ENCODE measurements at regions not wholly inside any gene's neighbourhood (a gene's known extent, or its start where the extent isn't known, plus 50 kb on each side); places are given as distances from the start of the nearest gene placed in this dataset.

GRCh38 chr12:88934163-88934747 lies 354.0 kb upstream of the KITLG start:
- H2AFZ ChIP-seq (ENCODE audit: low read length) = peak overlapping the region; percentile 83

DNA sequence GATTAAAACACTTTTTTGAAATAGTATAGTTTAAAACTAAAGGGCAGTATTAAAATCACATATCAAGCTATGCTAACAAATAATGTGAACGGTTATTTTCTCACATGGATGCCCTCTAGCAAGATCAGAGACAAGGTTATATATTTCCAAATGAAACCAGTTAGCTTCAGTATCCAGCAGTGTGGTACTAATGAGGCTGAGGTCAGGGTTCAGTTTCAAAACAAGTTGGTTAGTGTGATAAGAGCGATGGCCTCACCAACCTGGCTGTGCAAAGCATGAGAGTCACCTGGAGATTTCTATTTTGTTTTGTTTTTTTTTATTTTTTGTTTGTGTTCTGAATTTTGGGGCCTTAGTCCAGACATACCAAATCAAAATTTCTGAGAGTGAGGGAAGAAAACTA lies 352.2 kb upstream of the KITLG start:
- intact Hi-C loops (cut with micrococcal nuclease) = no loop called here
- no peak for ATAC-seq
- CTCF ChIA-PET = no interaction called here

More at GRCh38 chr12:88934163-88934747, 354.0 kb upstream of the KITLG start:
- H3K36me3 ChIP-seq (ENCODE audit: low read depth, low read length) = no peaks in the 10 kb centered on the region
- BruUV-seq (replicated peaks) = no TSS peak
- peaks cover 23% of the 10 kb centered on the region for H3K4me1 ChIP-seq (ENCODE audit: insufficient read depth, low read length)
- ChIA-PET CTCF (no interaction called here), POLR2A (ENCODE audit: unreplicated experiment) (interaction anchor here (0.6 kb wide), 1 partner anchor 12 kb away, joined by 3 read pairs; no protein-coding TSS in a partner anchor)
- H3K9me2 ChIP-seq (replicated peaks; ENCODE audit: low read length) = no peaks in the 10 kb centered on the region
- intact Hi-C loops (cut with micrococcal nuclease) = loop anchor here (1.0 kb wide), 1 partner anchor 8 kb away; no protein-coding TSS in a partner anchor
- H3K27ac ChIP-seq (ENCODE audit: low read length) = peak overlapping the region; percentile 59
- TF ChIP-seq EZH2phosphoT487 (IDR thresholded peaks at IDR 0.05; ENCODE audit: borderline replicate concordance, low read length) (no peak), EZH2 (IDR thresholded peaks at IDR 0.05; ENCODE audit: low read length, unreplicated experiment) (no peak)
- TF ChIP-seq, protein P1, sequence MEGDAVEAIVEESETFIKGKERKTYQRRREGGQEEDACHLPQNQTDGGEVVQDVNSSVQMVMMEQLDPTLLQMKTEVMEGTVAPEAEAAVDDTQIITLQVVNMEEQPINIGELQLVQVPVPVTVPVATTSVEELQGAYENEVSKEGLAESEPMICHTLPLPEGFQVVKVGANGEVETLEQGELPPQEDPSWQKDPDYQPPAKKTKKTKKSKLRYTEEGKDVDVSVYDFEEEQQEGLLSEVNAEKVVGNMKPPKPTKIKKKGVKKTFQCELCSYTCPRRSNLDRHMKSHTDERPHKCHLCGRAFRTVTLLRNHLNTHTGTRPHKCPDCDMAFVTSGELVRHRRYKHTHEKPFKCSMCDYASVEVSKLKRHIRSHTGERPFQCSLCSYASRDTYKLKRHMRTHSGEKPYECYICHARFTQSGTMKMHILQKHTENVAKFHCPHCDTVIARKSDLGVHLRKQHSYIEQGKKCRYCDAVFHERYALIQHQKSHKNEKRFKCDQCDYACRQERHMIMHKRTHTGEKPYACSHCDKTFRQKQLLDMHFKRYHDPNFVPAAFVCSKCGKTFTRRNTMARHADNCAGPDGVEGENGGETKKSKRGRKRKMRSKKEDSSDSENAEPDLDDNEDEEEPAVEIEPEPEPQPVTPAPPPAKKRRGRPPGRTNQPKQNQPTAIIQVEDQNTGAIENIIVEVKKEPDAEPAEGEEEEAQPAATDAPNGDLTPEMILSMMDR (conservative IDR thresholded peaks at IDR 0.05; ENCODE audit: low read depth, low read length) = no peak
- H3K4me2 ChIP-seq (ENCODE audit: low read length) = peak overlapping the region; percentile 53
- DNase-seq = peak; percentile 78
- H4K20me1 ChIP-seq (ENCODE audit: low read length) = no peaks in the 10 kb centered on the region
- peak overlapping the region; percentile 11; the same call in 1 of the 2 replicates for H3K9ac ChIP-seq (ENCODE audit: low read length)
- no peak overlapping the region for H3K4me3 ChIP-seq (ENCODE audit: low read length)
- no peaks in the 10 kb centered on the region for H3K27me3 ChIP-seq (ENCODE audit: low read length)
- no peaks in the 10 kb centered on the region for H3K79me2 ChIP-seq (ENCODE audit: low read length)
- ATAC-seq = peak; percentile 91
- no peaks in the 10 kb centered on the region for H3F3A ChIP-seq (ENCODE audit: low read length, unreplicated experiment)
- no peaks in the 10 kb centered on the region for H3K9me3 ChIP-seq (ENCODE audit: low read length)

GRCh38 chr12:88931598-88931997 lies 351.3 kb upstream of the KITLG start:
- no peaks in the 10 kb centered on the region for H3K27me3 ChIP-seq (ENCODE audit: low read length)
- H3K79me2 ChIP-seq (ENCODE audit: low read length) = no peaks in the 10 kb centered on the region
- CTCF ChIA-PET = no interaction called here
- H3K4me3 ChIP-seq (ENCODE audit: low read length) = no peak overlapping the region
- H3K36me3 ChIP-seq (ENCODE audit: low read depth, low read length) = no peaks in the 10 kb centered on the region
- H4K20me1 ChIP-seq (ENCODE audit: low read length) = no peaks in the 10 kb centered on the region
- no peaks in the 10 kb centered on the region for H3K9me3 ChIP-seq (ENCODE audit: low read length)
- POLR2A ChIA-PET (ENCODE audit: unreplicated experiment) = no interaction called here
- H3K4me2 ChIP-seq (ENCODE audit: low read length) = no peak overlapping the region
- no peak overlapping the region for H2AFZ ChIP-seq (ENCODE audit: low read length)
- intact Hi-C loops (cut with micrococcal nuclease) = no loop called here
- H3F3A ChIP-seq (ENCODE audit: low read length, unreplicated experiment) = no peaks in the 10 kb centered on the region
- ATAC-seq (no peak), DNase-seq (no peak)
- no peaks in the 10 kb centered on the region for H3K9me2 ChIP-seq (replicated peaks; ENCODE audit: low read length)
- H3K9ac ChIP-seq (ENCODE audit: low read length) = no peak overlapping the region
- TF ChIP-seq EZH2phosphoT487 (IDR thresholded peaks at IDR 0.05; ENCODE audit: borderline replicate concordance, low read length) (no peak), EZH2 (IDR thresholded peaks at IDR 0.05; ENCODE audit: low read length, unreplicated experiment) (no peak)
- TF ChIP-seq, protein P1 (conservative IDR thresholded peaks at IDR 0.05; ENCODE audit: low read depth, low read length) = no peak
- H3K4me1 ChIP-seq (ENCODE audit: insufficient read depth, low read length) = peaks cover 33% of the 10 kb centered on the region
- no peak overlapping the region for H3K27ac ChIP-seq (ENCODE audit: low read length)
- BruUV-seq (replicated peaks) = no TSS peak

More for the DNA sequence above, 352.2 kb upstream of the KITLG start:
- Histone ChIP-seq H3K36me3 (ENCODE audit: low read depth, low read length) (no peaks in the 10 kb centered on the region), H4K20me1 (ENCODE audit: low read length) (no peaks in the 10 kb centered on the region), H2AFZ (ENCODE audit: low read length) (no peak overlapping the region), H3K9me3 (ENCODE audit: low read length) (no peaks in the 10 kb centered on the region), H3K4me1 (ENCODE audit: insufficient read depth, low read length) (peaks cover 25% of the 10 kb centered on the region), H3K4me3 (ENCODE audit: low read length) (no peak overlapping the region), H3K27ac (ENCODE audit: low read length) (no peak overlapping the region), H3K27me3 (ENCODE audit: low read length) (no peaks in the 10 kb centered on the region), H3F3A (ENCODE audit: low read length, unreplicated experiment) (no peaks in the 10 kb centered on the region), H3K9me2 (replicated peaks; ENCODE audit: low read length) (no peaks in the 10 kb centered on the region), H3K79me2 (ENCODE audit: low read length) (no peaks in the 10 kb centered on the region), H3K9ac (ENCODE audit: low read length) (no peak overlapping the region), H3K4me2 (ENCODE audit: low read length) (no peak overlapping the region)
- TF ChIP-seq, protein P1 (conservative IDR thresholded peaks at IDR 0.05; ENCODE audit: low read depth, low read length) = no peak
- TF ChIP-seq EZH2phosphoT487 (IDR thresholded peaks at IDR 0.05; ENCODE audit: borderline replicate concordance, low read length) (no peak), EZH2 (IDR thresholded peaks at IDR 0.05; ENCODE audit: low read length, unreplicated experiment) (no peak)
- POLR2A ChIA-PET (ENCODE audit: unreplicated experiment) = no interaction called here
- DNase-seq = no peak
- no TSS peak for BruUV-seq (replicated peaks)
